PC-3 (cell line): ENCODE measurements at regions not wholly inside any gene's neighbourhood (a gene's known extent, or its start where the extent isn't known, plus 50 kb on each side); places are given as distances from the start of the nearest gene placed in this dataset.

Experiments
- ATAC-seq: fragments of 200-7000 bp; cut with Tn5 transposase; 2 replicates; pipeline ENCODE4 v1.9.1; 2020; ENCODE audit warnings: mild to moderate bottlenecking, moderate library complexity
- BruUV-seq: library from RNA; stranded (reverse); fragments of 400-500 nt; replicated peaks from 2 replicates; lab custom pipeline; 2021; lab: Mats Ljungman, UMichigan
- CTCF ChIA-PET: fragments of 300-600 bp; sonication (Branson Sonifier 250); formaldehyde crosslinking; loops from one replicate; lab custom pipeline; 2022; ENCODE audit warnings: antibody characterized with exemption; lab: Charles Lee
- POLR2A ChIA-PET: fragments of 300-600 bp; sonication (Branson Sonifier 250); formaldehyde crosslinking; loops from one replicate; lab custom pipeline; 2022; ENCODE audit warnings: antibody characterized with exemption; ENCODE audit not compliant: unreplicated experiment; lab: Charles Lee
- DNase-seq: peaks from one replicate; pipeline ENCODE4 v3.0.0-alpha.2; 2015
- H2AFZ ChIP-seq: fragments of 300-600 bp; sonication (generic); 2 replicates; pipeline ENCODE4 v1.6.0; 2016; ENCODE audit warnings: antibody characterized with exemption, low read length
- H3F3A ChIP-seq: fragments of 300-600 bp; sonication (generic); one replicate; pipeline ENCODE4 v1.6.0; 2017; ENCODE audit warnings: antibody characterized with exemption, low read length, control low read depth, mild to moderate bottlenecking; ENCODE audit not compliant: unreplicated experiment
- H3K27ac ChIP-seq: fragments of 300-600 bp; sonication (generic); 2 replicates; pipeline ENCODE4 v1.5.1; 2016; ENCODE audit warnings: mild to moderate bottlenecking, low read length
- H3K27me3 ChIP-seq: fragments of 300-600 bp; sonication (generic); 2 replicates; pipeline ENCODE4 v1.6.1; 2016; ENCODE audit warnings: low read length, mixed read lengths
- H3K36me3 ChIP-seq: fragments of 300-600 bp; sonication (generic); 2 replicates; pipeline ENCODE4 v1.6.1; 2016; ENCODE audit warnings: low read depth, mixed run types, low read length, mixed read lengths
- H3K4me1 ChIP-seq: fragments of 300-600 bp; sonication (generic); 2 replicates; pipeline ENCODE4 v1.5.1; 2016; ENCODE audit warnings: low read length; ENCODE audit not compliant: insufficient read depth
- H3K4me2 ChIP-seq: fragments of 300-600 bp; sonication (generic); 2 replicates; pipeline ENCODE4 v1.6.0; 2016; ENCODE audit warnings: low read length
- H3K4me3 ChIP-seq: fragments of 300-600 bp; sonication (generic); 2 replicates; pipeline ENCODE4 v1.5.1; 2016; ENCODE audit warnings: mild to moderate bottlenecking, low read length, mixed read lengths
- H3K79me2 ChIP-seq: fragments of 300-600 bp; sonication (generic); 2 replicates; pipeline ENCODE4 v1.6.1; 2017; ENCODE audit warnings: low read length, mixed read lengths
- H3K9ac ChIP-seq: fragments of 300-600 bp; sonication (generic); 2 replicates; pipeline ENCODE4 v1.6.0; 2016; ENCODE audit warnings: mild to moderate bottlenecking, low read length
- H3K9me2 ChIP-seq: fragments of 300-600 bp; sonication (generic); replicated peaks from 2 replicates; pipeline ENCODE4 v1.6.1; 2016; ENCODE audit warnings: mixed run types, low read length, mixed read lengths
- H3K9me3 ChIP-seq: fragments of 300-600 bp; sonication (generic); 2 replicates; pipeline ENCODE4 v1.6.1; 2016; ENCODE audit warnings: low read length, mixed read lengths
- H4K20me1 ChIP-seq: fragments of 300-600 bp; sonication (generic); 2 replicates; pipeline ENCODE4 v1.6.1; 2016; ENCODE audit warnings: low read length, mixed read lengths
- CTCF ChIP-seq: fragments of 300-600 bp; sonication (generic); conservative IDR thresholded peaks from 2 replicates; pipeline ENCODE4 v1.5.1; 2017; ENCODE audit warnings: antibody characterized with exemption, low read depth, mild to moderate bottlenecking, low read length
- EZH2 ChIP-seq: fragments of 300-600 bp; sonication (generic); IDR thresholded peaks from one replicate; pipeline ENCODE4 v1.6.1; 2017; ENCODE audit warnings: antibody characterized with exemption, mild to moderate bottlenecking, low read length; ENCODE audit not compliant: unreplicated experiment
- EZH2phosphoT487 ChIP-seq: fragments of 300-600 bp; sonication (generic); IDR thresholded peaks from 2 replicates; pipeline ENCODE4 v1.6.1; 2018; ENCODE audit warnings: mild to moderate bottlenecking, antibody characterized with exemption, low read length, borderline replicate concordance
- intact Hi-C: fragments of 100-400 bp; cut with micrococcal nuclease; formaldehyde crosslinking; loops from 2 replicates; pipeline ENCODE4 v1.9.0; 2023

GRCh38 chr4:147014946-147015345 is 69.3 kb upstream of the TTC29 start:
- Histone ChIP-seq H3K36me3 (no peaks in the 10 kb centered on the region), H3K4me3 (no peak overlapping the region), H2AFZ (no peak overlapping the region), H3K79me2 (no peaks in the 10 kb centered on the region), H3K4me1 (no peaks in the 10 kb centered on the region), H3F3A (no peaks in the 10 kb centered on the region), H3K9ac (no peak overlapping the region), H3K27me3 (peaks cover 38% of the 10 kb centered on the region), H3K9me3 (no peaks in the 10 kb centered on the region), H4K20me1 (no peaks in the 10 kb centered on the region), H3K27ac (no peak overlapping the region), H3K4me2 (no peak overlapping the region), H3K9me2 (no peaks in the 10 kb centered on the region)
- no peak for TF ChIP-seq EZH2
- TF ChIP-seq EZH2phosphoT487 = no peak
- TF ChIP-seq CTCF = no peak
- no TSS peak for BruUV-seq
- DNase-seq = no peak
- ChIA-PET POLR2A (no interaction called here), CTCF (no interaction called here)
- ATAC-seq = no peak
- intact Hi-C loops = loop anchor here (5.0 kb wide), 1 partner anchor 852 kb away; no protein-coding TSS in a partner anchor

GRCh38 chr4:147015491-147015890 is 69.8 kb upstream of the TTC29 start:
- Histone ChIP-seq H2AFZ (no peak overlapping the region), H3K9me2 (no peaks in the 10 kb centered on the region), H3K9ac (no peak overlapping the region), H3K27ac (no peak overlapping the region), H3K27me3 (peaks cover 38% of the 10 kb centered on the region), H3K4me3 (no peak overlapping the region), H3K79me2 (no peaks in the 10 kb centered on the region), H3K9me3 (no peaks in the 10 kb centered on the region), H3F3A (no peaks in the 10 kb centered on the region), H4K20me1 (no peaks in the 10 kb centered on the region), H3K4me1 (no peaks in the 10 kb centered on the region), H3K4me2 (no peak overlapping the region), H3K36me3 (no peaks in the 10 kb centered on the region)
- TF ChIP-seq EZH2 (no peak), EZH2phosphoT487 (no peak), CTCF (no peak)
- intact Hi-C loops = loop anchor here (5.0 kb wide), 1 partner anchor 852 kb away; no protein-coding TSS in a partner anchor
- no peak for ATAC-seq
- DNase-seq = no peak
- no TSS peak for BruUV-seq
- CTCF ChIA-PET = no interaction called here
- POLR2A ChIA-PET = no interaction called here

- Histone ChIP-seq H3K4me1 (no peaks in the 10 kb centered on the region), H3K27me3 (peaks cover 26% of the 10 kb centered on the region), H3K9me2 (no peaks in the 10 kb centered on the region), H3K79me2 (no peaks in the 10 kb centered on the region), H3K36me3 (no peaks in the 10 kb centered on the region), H3K9me3 (no peaks in the 10 kb centered on the region), H3K4me3 (no peak overlapping the region), H2AFZ (no peak overlapping the region), H3K27ac (no peak overlapping the region), H3K4me2 (no peak overlapping the region), H3K9ac (no peak overlapping the region), H4K20me1 (no peaks in the 10 kb centered on the region), H3F3A (no peaks in the 10 kb centered on the region)
- BruUV-seq = no TSS peak
- DNase-seq = no peak
- intact Hi-C loops = loop anchor here (5.0 kb wide), 1 partner anchor 850 kb away; no protein-coding TSS in a partner anchor
- TF ChIP-seq CTCF (no peak), EZH2phosphoT487 (no peak), EZH2 (no peak)
- CTCF ChIA-PET = interaction anchor here (1.0 kb wide), 1 partner anchor 80 kb away, joined by 3 read pairs; no protein-coding TSS in a partner anchor
- POLR2A ChIA-PET = no interaction called here
- no peak for ATAC-seq
Measured at GRCh38 chr4:147017081-147017480, 71.4 kb upstream of the TTC29 start.
